Activated naive CD8-positive, alpha-beta T cell treated with anti-CD3 and anti-CD28 coated beads, Interleukin-2, amount 10 ng/mL, durations not matched to agents 7 days and 5 days (primary cell): ENCODE measurements at regions not wholly inside any gene's neighbourhood (a gene's known extent, or its start where the extent isn't known, plus 50 kb on each side); places are given as distances from the start of the nearest gene placed in this dataset.

Experiments
- ATAC-seq: fragments of 150-1000 bp; cut with Tn5 transposase; one replicate; pipeline ENCODE4 v1.10.0; 2021; ENCODE audit warnings: low read depth, moderate library complexity
- POLR2A ChIA-PET: fragments of 350-600 bp; sonication (Branson Sonifier 250); formaldehyde crosslinking; loops from one replicate; lab custom pipeline; 2021; ENCODE audit warnings: antibody characterized with exemption; lab: Charles Lee
- DNase-seq: peaks from one replicate; pipeline ENCODE4 v3.0.0; 2021
- H3K27ac Mint-ChIP-seq: one replicate; pipeline ENCODE4 v1.8.0; 2022; ENCODE audit warnings: mild to moderate bottlenecking, mixed read lengths
- H3K27me3 Mint-ChIP-seq: one replicate; pipeline ENCODE4 v1.8.0; 2022; ENCODE audit warnings: mild to moderate bottlenecking, moderate library complexity, mixed read lengths
- H3K36me3 Mint-ChIP-seq: one replicate; pipeline ENCODE4 v1.8.0; 2021; ENCODE audit warnings: mild to moderate bottlenecking, mixed read lengths
- H3K4me1 Mint-ChIP-seq: one replicate; pipeline ENCODE4 v1.8.0; 2021; ENCODE audit warnings: mixed read lengths
- H3K4me3 Mint-ChIP-seq: one replicate; pipeline ENCODE4 v1.8.0; 2022; ENCODE audit warnings: mild to moderate bottlenecking, moderate library complexity, mixed read lengths
- H3K9me3 Mint-ChIP-seq: one replicate; pipeline ENCODE4 v1.8.0; 2021; ENCODE audit warnings: mixed read lengths

GRCh38 chr11:130798280-130798679 lies 118.0 kb downstream of the SNX19 start:
- no peak overlapping the region for H3K4me3 Mint-ChIP-seq
- ATAC-seq (no peak), DNase-seq (no peak)
- H3K4me1 Mint-ChIP-seq = no peaks in the 10 kb centered on the region
- POLR2A ChIA-PET = no interaction called here
- H3K36me3 Mint-ChIP-seq = no peaks in the 10 kb centered on the region
- no peaks in the 10 kb centered on the region for H3K9me3 Mint-ChIP-seq
- peaks cover 3% of the 10 kb centered on the region for H3K27me3 Mint-ChIP-seq
- H3K27ac Mint-ChIP-seq = no peak overlapping the region

DNA sequence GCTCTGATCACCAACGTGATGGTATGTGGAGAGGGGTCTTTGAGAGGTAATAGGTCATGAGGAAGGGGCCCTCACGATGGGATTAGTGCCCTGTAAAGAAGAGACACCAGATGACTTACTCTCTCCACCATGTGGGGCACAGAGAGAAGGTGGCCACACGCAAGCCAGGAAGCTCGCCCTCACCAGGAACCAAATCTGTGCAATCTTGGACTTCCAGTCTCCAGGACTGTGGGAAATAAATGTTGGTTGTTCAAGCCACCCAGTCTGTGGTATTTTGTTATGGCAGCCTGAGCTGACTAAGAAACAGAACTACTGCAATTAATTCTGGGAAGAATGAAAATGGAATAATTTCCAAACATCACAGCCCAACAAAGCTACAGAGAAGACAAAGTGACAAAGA lies 117.5 kb downstream of the SNX19 start:
- POLR2A ChIA-PET = no interaction called here
- H3K27me3 Mint-ChIP-seq = peaks cover 3% of the 10 kb centered on the region
- H3K27ac Mint-ChIP-seq = no peak overlapping the region
- H3K4me1 Mint-ChIP-seq = no peaks in the 10 kb centered on the region
- H3K9me3 Mint-ChIP-seq = no peaks in the 10 kb centered on the region
- no peak for DNase-seq
- H3K4me3 Mint-ChIP-seq = no peak overlapping the region
- no peaks in the 10 kb centered on the region for H3K36me3 Mint-ChIP-seq
- ATAC-seq = no peak

- H3K36me3 Mint-ChIP-seq = no peaks in the 10 kb centered on the region
- POLR2A ChIA-PET = no interaction called here
- no peak overlapping the region for H3K27ac Mint-ChIP-seq
- ATAC-seq = no peak
- no peaks in the 10 kb centered on the region for H3K9me3 Mint-ChIP-seq
- H3K4me3 Mint-ChIP-seq = no peak overlapping the region
- H3K4me1 Mint-ChIP-seq = no peaks in the 10 kb centered on the region
- no peak for DNase-seq
- H3K27me3 Mint-ChIP-seq = no peaks in the 10 kb centered on the region
Observed at GRCh38 chr11:130801333-130802122, 114.8 kb downstream of the SNX19 start.

DNA sequence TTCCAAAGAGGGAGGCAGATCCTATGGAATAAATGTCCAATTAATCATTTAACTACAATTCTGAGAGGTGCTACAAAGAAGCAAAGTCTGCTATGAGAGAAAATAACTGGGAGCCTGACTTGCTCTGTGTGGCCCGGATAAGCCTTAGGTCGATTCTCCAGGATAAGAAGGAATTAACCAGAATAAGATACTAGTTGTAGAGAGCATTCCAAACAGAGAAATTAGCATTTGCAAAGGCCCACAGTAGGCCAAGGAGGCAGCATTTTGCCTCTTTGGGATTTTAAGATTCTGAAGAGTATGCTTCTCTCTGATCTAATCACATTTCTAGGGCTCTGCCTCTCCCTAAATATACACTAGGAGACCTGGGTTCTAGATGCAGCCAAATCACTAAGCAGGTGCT lies 113.7 kb downstream of the SNX19 start:
- POLR2A ChIA-PET = no interaction called here
- no peak overlapping the region for H3K4me3 Mint-ChIP-seq
- no peak for DNase-seq
- no peaks in the 10 kb centered on the region for H3K36me3 Mint-ChIP-seq
- H3K27me3 Mint-ChIP-seq = no peaks in the 10 kb centered on the region
- no peaks in the 10 kb centered on the region for H3K9me3 Mint-ChIP-seq
- no peaks in the 10 kb centered on the region for H3K4me1 Mint-ChIP-seq
- no peak overlapping the region for H3K27ac Mint-ChIP-seq
- no peak for ATAC-seq

DNA sequence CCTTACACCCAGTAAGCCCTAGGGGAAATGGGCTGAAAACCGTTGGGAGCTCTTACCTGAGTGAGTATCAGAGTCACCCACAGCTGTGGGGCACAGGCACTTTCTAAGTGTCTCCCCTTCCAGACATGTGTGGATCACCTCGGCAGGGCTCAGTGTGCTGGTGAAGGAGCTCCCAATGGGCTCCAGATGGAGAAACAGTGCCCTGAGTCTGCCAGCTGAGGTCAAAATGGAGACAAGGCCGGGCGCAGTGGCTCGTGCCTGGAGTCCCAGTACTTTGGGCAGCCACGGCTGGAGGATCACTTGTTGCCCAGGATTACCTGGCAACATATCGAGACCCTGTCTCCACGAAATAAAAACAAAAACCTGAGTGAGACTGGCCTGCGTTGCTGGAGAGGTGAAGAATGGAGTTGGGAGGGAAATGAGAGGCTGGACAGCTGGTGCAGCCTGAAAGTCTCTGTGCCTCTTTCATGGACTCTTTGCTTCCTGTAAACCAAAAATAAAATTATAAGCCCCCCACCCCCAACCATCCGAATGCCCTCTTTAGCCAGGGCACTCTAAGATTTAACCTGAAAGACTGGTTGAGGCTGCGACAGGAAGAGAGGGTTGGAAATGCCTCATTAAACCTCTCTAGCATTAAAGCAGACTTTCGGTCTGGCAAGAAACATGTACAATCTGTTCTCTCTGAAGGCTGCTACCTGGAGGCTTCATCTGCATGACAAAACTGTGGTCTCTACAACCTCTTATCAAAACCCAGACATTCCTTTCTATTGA lies 111.8 kb downstream of the SNX19 start:
- no peaks in the 10 kb centered on the region for H3K9me3 Mint-ChIP-seq
- H3K4me3 Mint-ChIP-seq = no peak overlapping the region
- no peaks in the 10 kb centered on the region for H3K27me3 Mint-ChIP-seq
- POLR2A ChIA-PET = no interaction called here
- H3K27ac Mint-ChIP-seq = no peak overlapping the region
- H3K4me1 Mint-ChIP-seq = no peaks in the 10 kb centered on the region
- ATAC-seq (no peak), DNase-seq (no peak)
- H3K36me3 Mint-ChIP-seq = no peaks in the 10 kb centered on the region

- POLR2A ChIA-PET = no interaction called here
- no peak overlapping the region for H3K4me3 Mint-ChIP-seq
- ATAC-seq (no peak), DNase-seq (no peak)
- no peak overlapping the region for H3K27ac Mint-ChIP-seq
- H3K4me1 Mint-ChIP-seq = no peaks in the 10 kb centered on the region
- H3K36me3 Mint-ChIP-seq = no peaks in the 10 kb centered on the region
- no peaks in the 10 kb centered on the region for H3K9me3 Mint-ChIP-seq
- no peaks in the 10 kb centered on the region for H3K27me3 Mint-ChIP-seq
Observed at GRCh38 chr11:130806746-130807145, 109.5 kb downstream of the SNX19 start.

DNA sequence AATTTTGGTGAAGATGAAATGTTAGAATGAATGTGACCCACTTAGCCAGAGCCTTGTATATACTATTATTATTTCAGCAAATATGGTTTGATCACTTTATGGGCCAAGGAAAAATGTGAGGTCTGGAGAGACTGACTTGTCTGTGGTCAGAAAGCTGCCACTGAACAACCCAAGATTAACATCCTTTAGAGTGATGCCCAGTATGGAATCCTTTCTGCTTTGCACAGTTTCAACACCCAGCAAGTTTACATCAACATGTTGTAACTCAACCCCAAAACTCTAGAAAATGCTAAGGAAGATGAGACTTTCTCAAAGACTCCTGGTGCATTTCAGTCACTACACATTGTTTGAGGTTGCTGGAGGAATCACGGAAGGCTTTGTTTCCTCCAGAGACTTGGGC lies 107.7 kb downstream of the SNX19 start:
- Mint-ChIP-seq H3K27ac (no peak overlapping the region), H3K27me3 (no peaks in the 10 kb centered on the region), H3K9me3 (no peaks in the 10 kb centered on the region), H3K4me1 (no peaks in the 10 kb centered on the region), H3K4me3 (no peak overlapping the region), H3K36me3 (no peaks in the 10 kb centered on the region)
- POLR2A ChIA-PET = no interaction called here
- DNase-seq = no peak
- no peak for ATAC-seq

DNA sequence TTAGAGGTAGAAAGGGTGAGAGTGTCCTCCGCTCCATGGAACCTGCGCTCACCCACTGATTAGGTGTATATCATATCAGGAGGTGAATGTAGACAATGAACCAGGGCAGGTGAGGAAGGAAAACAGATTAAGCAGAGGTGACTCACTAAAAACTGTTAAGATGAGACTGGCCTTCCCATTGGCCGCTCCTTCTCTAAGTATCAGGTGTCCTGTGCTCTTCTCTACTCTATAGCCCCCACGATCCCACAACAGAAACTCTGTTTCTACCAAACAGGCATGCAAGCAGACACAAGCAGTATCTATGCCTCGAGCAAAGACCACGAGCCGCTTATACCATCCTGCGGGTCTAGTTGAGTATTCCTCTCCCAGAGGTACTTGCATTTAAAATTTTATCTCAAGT lies 103.1 kb downstream of the SNX19 start:
- POLR2A ChIA-PET = no interaction called here
- Mint-ChIP-seq H3K4me1 (no peaks in the 10 kb centered on the region), H3K27me3 (no peaks in the 10 kb centered on the region), H3K4me3 (no peak overlapping the region), H3K9me3 (no peaks in the 10 kb centered on the region), H3K36me3 (no peaks in the 10 kb centered on the region), H3K27ac (no peak overlapping the region)
- no peak for DNase-seq
- no peak for ATAC-seq

DNA sequence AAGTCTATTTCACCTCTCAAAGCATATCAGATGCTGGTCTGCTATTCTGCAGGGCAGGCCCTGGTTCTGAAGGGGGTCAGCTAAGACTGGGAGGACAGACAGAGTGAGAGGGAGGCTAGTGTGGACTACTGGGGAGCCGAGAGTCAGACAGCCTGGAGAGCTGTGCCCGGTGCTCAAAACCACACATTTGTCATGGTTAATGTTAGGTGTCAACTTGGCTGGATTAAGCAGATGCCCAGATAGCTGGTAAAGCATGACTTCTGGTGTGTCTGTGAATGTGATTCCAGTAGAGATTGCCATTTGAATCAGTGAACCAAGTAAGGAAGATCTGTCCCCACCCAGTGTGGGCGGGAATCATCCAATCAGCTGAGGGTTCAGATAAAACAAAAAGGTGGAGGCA lies 102.6 kb downstream of the SNX19 start:
- ATAC-seq = no peak
- DNase-seq = no peak
- Mint-ChIP-seq H3K9me3 (no peaks in the 10 kb centered on the region), H3K36me3 (no peaks in the 10 kb centered on the region), H3K27ac (no peak overlapping the region), H3K4me3 (no peak overlapping the region), H3K4me1 (no peaks in the 10 kb centered on the region), H3K27me3 (peaks cover under 1% of the 10 kb centered on the region)
- POLR2A ChIA-PET = no interaction called here

- no peaks in the 10 kb centered on the region for H3K4me1 Mint-ChIP-seq
- no peak overlapping the region for H3K27ac Mint-ChIP-seq
- peaks cover 2% of the 10 kb centered on the region for H3K27me3 Mint-ChIP-seq
- POLR2A ChIA-PET = no interaction called here
- no peak overlapping the region for H3K4me3 Mint-ChIP-seq
- no peaks in the 10 kb centered on the region for H3K36me3 Mint-ChIP-seq
- DNase-seq (no peak), ATAC-seq (no peak)
- no peaks in the 10 kb centered on the region for H3K9me3 Mint-ChIP-seq
Observed at GRCh38 chr11:130814440-130815096, 101.7 kb downstream of the SNX19 start.

DNA sequence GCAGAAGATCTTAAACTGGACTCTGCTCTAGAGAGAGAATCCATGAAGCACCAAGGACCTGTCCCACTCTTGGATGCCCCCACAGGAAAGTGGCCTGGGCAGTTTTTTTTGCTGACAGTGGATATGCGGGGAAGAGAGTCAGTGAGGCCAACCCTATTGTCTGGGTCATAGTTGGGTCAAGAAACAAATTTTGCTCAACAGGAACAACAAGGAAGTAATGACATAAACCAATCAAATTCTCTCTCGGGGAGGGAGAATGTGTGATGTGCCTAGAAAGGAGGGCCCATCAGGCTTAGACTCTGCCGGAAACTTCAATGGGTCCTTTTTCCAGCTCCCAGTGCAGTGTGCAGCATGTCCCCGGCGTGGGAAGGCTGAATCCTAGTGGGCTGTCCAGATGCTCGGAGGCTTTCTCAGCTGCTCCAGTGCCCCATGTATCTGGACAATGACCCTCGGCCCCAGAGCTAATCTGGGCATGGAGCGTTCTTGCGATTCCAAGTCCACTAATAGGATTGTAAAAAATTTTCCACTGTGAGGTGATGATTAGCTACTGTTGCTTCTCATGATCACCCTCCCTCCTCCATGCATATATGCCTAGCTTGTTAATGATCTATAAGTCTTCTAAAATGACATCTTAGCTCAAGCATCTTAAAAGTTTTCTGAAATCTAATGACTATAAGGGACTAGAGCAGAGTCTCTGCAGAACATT lies 101.0 kb downstream of the SNX19 start:
- H3K4me1 Mint-ChIP-seq = no peaks in the 10 kb centered on the region
- H3K27me3 Mint-ChIP-seq = peaks cover 2% of the 10 kb centered on the region
- ATAC-seq (no peak), DNase-seq (no peak)
- POLR2A ChIA-PET = no interaction called here
- H3K27ac Mint-ChIP-seq = no peak overlapping the region
- H3K36me3 Mint-ChIP-seq = no peaks in the 10 kb centered on the region
- no peaks in the 10 kb centered on the region for H3K9me3 Mint-ChIP-seq
- no peak overlapping the region for H3K4me3 Mint-ChIP-seq

GRCh38 chr11:130815956-130816355 lies 100.3 kb downstream of the SNX19 start:
- Mint-ChIP-seq H3K4me1 (no peaks in the 10 kb centered on the region), H3K36me3 (no peaks in the 10 kb centered on the region), H3K4me3 (no peak overlapping the region), H3K27me3 (peaks cover 2% of the 10 kb centered on the region), H3K9me3 (no peaks in the 10 kb centered on the region), H3K27ac (no peak overlapping the region)
- POLR2A ChIA-PET = no interaction called here
- ATAC-seq (no peak), DNase-seq (no peak)

- no peak for ATAC-seq
- POLR2A ChIA-PET = no interaction called here
- Mint-ChIP-seq H3K4me1 (no peaks in the 10 kb centered on the region), H3K9me3 (no peaks in the 10 kb centered on the region), H3K36me3 (no peaks in the 10 kb centered on the region), H3K4me3 (no peak overlapping the region), H3K27me3 (peaks cover 2% of the 10 kb centered on the region), H3K27ac (no peak overlapping the region)
- no peak for DNase-seq
Observed at GRCh38 chr11:130816546-130817329, 99.5 kb downstream of the SNX19 start.
